SK-N-SH treated with all-trans-retinoic acid at 6 μM for 48 hours (cell line): ENCODE measurements at regions not wholly inside any gene's neighbourhood (a gene's known extent, or its start where the extent isn't known, plus 50 kb on each side); places are given as distances from the start of the nearest gene placed in this dataset.

Experiments
- ATAC-seq: fragments of 200-7000 bp; cut with Tn5 transposase; 3 replicates; pipeline ENCODE4 v1.9.1; 2020; ENCODE audit warnings: mild to moderate bottlenecking, moderate library complexity
- ARNTL ChIP-seq: fragments of 450-650 bp; formaldehyde crosslinking; IDR thresholded peaks from 2 replicates; pipeline ENCODE4 v1.5.0; 2020; ENCODE audit warnings: low read depth, mild to moderate bottlenecking, moderate library complexity, borderline replicate concordance
- BACH2 ChIP-seq: fragments of 250-450 bp; sonication (Bioruptor Pico); IDR thresholded peaks from 2 replicates; pipeline ENCODE4 v1.9.0; 2021; ENCODE audit warnings: mild to moderate bottlenecking, borderline replicate concordance
- CREB5 ChIP-seq: fragments of 250-450 bp; sonication (Bioruptor Pico); IDR thresholded peaks from 2 replicates; pipeline ENCODE4 v1.5.1; 2020; ENCODE audit warnings: low read depth, mild to moderate bottlenecking, moderate library complexity
- CSRNP3 ChIP-seq: fragments of 250-450 bp; sonication (Bioruptor Pico); IDR thresholded peaks from 2 replicates; pipeline ENCODE4 v1.5.1; 2021; ENCODE audit warnings: mild to moderate bottlenecking, moderate library complexity
- ESRRG ChIP-seq: fragments of 250-450 bp; sonication (Bioruptor Pico); IDR thresholded peaks from 2 replicates; pipeline ENCODE4 v1.6.1; 2021; ENCODE audit warnings: mild to moderate bottlenecking
- ISL1 ChIP-seq: fragments of 250-450 bp; sonication (Bioruptor Pico); IDR thresholded peaks from 2 replicates; pipeline ENCODE4 v2.1.2; 2022; ENCODE audit warnings: mild to moderate bottlenecking, moderate library complexity
- POU6F1 ChIP-seq: fragments of 250-450 bp; sonication (Bioruptor Pico); IDR thresholded peaks from 2 replicates; pipeline ENCODE4 v1.8.0; 2021; ENCODE audit warnings: low read depth, mild to moderate bottlenecking, moderate library complexity, borderline replicate concordance
- PPARA ChIP-seq: fragments of 250-450 bp; sonication (Bioruptor Pico); IDR thresholded peaks from 2 replicates; pipeline ENCODE4 v1.5.0; 2020; ENCODE audit warnings: mild to moderate bottlenecking, borderline replicate concordance
- RARB ChIP-seq: fragments of 250-450 bp; sonication (Bioruptor Pico); IDR thresholded peaks from 2 replicates; pipeline ENCODE4 v1.8.0; 2021; ENCODE audit warnings: mild to moderate bottlenecking, moderate library complexity
- SNAI2 ChIP-seq: fragments of 250-450 bp; sonication (Bioruptor Pico); IDR thresholded peaks from 2 replicates; pipeline ENCODE4 v1.5.0; 2020; ENCODE audit warnings: mild to moderate bottlenecking, moderate library complexity
- TCF4 ChIP-seq: fragments of 250-450 bp; sonication (Bioruptor Pico); IDR thresholded peaks from 2 replicates; pipeline ENCODE4 v1.8.0; 2021; ENCODE audit warnings: mild to moderate bottlenecking, moderate library complexity, borderline replicate concordance
- TOX ChIP-seq: fragments of 250-450 bp; sonication (Bioruptor Pico); IDR thresholded peaks from 2 replicates; pipeline ENCODE4 v1.8.0; 2021; ENCODE audit warnings: mild to moderate bottlenecking, moderate library complexity, borderline replicate concordance
- ZC3H10 ChIP-seq: fragments of 250-450 bp; sonication (Bioruptor Pico); IDR thresholded peaks from 2 replicates; pipeline ENCODE4 v1.5.1; 2021; ENCODE audit warnings: mild to moderate bottlenecking, moderate library complexity
- ZFP3 ChIP-seq: fragments of 250-450 bp; sonication (Bioruptor Pico); IDR thresholded peaks from 2 replicates; pipeline ENCODE4 v1.5.0; 2020; ENCODE audit warnings: mild to moderate bottlenecking, moderate library complexity
- ZFP30 ChIP-seq: fragments of 450-650 bp; formaldehyde crosslinking; IDR thresholded peaks from 2 replicates; pipeline ENCODE4 v1.5.0; 2022; ENCODE audit warnings: mild to moderate bottlenecking, moderate library complexity
- ZNF8 ChIP-seq: fragments of 450-650 bp; formaldehyde crosslinking; IDR thresholded peaks from 2 replicates; pipeline ENCODE4 v1.5.0; 2020; ENCODE audit warnings: mild to moderate bottlenecking, moderate library complexity
- TF ChIP-seq, protein P1 (sequence below): fragments of 250-450 bp; sonication (Bioruptor Pico); IDR thresholded peaks from 2 replicates; pipeline ENCODE4 v1.5.0; 2020; ENCODE audit warnings: mild to moderate bottlenecking, moderate library complexity
- TF ChIP-seq, protein P2 (sequence below): fragments of 250-450 bp; sonication (Bioruptor Pico); IDR thresholded peaks from 2 replicates; pipeline ENCODE4 v1.8.0; 2020; ENCODE audit warnings: mild to moderate bottlenecking, moderate library complexity, borderline replicate concordance

DNA sequence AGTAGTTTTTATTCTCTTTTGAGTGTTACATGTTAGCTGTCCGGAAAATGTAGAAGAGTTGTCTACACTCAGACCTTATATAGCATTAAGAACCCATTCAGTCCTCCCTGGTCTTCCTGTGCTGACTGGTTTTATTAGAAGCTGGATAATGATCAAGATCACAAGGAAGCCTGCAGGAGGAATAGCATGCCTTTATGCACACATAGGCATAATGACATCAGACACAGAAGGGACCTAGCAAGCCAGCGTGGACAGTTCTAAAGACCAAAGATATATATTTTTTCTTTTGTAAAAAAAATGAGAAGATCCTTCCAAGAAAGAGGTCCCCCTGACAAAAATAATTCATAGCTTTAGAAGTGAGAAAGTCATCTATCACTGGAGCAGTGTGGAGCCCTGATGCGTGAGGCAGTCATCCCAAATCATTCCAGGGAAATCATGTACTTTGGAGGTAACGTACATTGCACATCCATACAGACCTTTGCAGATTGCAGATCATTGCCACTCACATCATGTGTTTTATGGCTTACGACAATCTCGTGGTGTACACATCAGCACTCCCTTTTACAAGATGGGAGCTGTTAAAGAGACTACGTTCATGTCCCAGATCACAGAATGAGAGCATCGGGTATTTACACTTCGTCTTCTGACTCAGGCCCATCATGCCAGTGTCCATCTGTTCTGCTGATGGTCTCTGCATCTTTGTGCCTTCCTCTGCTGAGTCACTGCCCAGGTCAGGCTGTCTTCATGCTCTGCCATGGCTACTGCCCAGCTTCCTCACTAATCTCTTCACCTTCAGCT is 334.0 kb downstream of the SOCS6 start:
- no peak for TF ChIP-seq CREB5 (CRISPR knock-in tag)
- TF ChIP-seq, protein P1, sequence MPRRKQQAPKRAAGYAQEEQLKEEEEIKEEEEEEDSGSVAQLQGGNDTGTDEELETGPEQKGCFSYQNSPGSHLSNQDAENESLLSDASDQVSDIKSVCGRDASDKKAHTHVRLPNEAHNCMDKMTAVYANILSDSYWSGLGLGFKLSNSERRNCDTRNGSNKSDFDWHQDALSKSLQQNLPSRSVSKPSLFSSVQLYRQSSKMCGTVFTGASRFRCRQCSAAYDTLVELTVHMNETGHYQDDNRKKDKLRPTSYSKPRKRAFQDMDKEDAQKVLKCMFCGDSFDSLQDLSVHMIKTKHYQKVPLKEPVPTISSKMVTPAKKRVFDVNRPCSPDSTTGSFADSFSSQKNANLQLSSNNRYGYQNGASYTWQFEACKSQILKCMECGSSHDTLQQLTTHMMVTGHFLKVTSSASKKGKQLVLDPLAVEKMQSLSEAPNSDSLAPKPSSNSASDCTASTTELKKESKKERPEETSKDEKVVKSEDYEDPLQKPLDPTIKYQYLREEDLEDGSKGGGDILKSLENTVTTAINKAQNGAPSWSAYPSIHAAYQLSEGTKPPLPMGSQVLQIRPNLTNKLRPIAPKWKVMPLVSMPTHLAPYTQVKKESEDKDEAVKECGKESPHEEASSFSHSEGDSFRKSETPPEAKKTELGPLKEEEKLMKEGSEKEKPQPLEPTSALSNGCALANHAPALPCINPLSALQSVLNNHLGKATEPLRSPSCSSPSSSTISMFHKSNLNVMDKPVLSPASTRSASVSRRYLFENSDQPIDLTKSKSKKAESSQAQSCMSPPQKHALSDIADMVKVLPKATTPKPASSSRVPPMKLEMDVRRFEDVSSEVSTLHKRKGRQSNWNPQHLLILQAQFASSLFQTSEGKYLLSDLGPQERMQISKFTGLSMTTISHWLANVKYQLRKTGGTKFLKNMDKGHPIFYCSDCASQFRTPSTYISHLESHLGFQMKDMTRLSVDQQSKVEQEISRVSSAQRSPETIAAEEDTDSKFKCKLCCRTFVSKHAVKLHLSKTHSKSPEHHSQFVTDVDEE (CRISPR knock-in tag) = no peak
- no peak for TF ChIP-seq ZFP3 (CRISPR knock-in tag)
- TF ChIP-seq PPARA (CRISPR knock-in tag) = no peak
- TF ChIP-seq ISL1 (CRISPR knock-in tag) = no peak
- TF ChIP-seq, protein P2, sequence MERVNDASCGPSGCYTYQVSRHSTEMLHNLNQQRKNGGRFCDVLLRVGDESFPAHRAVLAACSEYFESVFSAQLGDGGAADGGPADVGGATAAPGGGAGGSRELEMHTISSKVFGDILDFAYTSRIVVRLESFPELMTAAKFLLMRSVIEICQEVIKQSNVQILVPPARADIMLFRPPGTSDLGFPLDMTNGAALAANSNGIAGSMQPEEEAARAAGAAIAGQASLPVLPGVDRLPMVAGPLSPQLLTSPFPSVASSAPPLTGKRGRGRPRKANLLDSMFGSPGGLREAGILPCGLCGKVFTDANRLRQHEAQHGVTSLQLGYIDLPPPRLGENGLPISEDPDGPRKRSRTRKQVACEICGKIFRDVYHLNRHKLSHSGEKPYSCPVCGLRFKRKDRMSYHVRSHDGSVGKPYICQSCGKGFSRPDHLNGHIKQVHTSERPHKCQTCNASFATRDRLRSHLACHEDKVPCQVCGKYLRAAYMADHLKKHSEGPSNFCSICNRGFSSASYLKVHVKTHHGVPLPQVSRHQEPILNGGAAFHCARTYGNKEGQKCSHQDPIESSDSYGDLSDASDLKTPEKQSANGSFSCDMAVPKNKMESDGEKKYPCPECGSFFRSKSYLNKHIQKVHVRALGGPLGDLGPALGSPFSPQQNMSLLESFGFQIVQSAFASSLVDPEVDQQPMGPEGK = no peak
- no peak for TF ChIP-seq TOX (CRISPR knock-in tag)
- TF ChIP-seq ZFP30 = no peak
- no peak for TF ChIP-seq SNAI2
- no peak for TF ChIP-seq POU6F1 (CRISPR knock-in tag)
- no peak for ATAC-seq

DNA sequence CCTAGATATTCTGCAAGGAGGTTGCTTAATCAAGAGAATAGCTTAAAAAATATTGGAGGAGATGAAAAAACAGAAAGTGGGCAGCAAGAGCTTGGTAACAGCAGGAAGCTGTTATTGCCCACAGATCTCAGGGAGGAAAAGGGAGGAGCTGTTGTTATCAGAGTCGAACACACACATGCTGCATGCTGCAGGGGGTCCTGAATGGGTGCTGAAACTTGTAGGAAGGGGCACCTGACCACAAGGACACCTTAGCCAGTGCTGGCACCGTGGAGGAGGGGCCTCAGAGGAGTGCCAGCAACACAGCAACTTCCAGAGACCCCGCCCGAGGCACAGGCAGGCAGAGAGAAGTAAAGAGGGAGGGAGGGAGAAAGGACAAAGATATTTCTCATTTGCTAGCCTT is 332.9 kb downstream of the SOCS6 start:
- TF ChIP-seq, protein P1 (CRISPR knock-in tag) = no peak
- TF ChIP-seq ZC3H10 (CRISPR knock-in tag) (no peak), CSRNP3 (CRISPR knock-in tag) (no peak), ARNTL (no peak), CREB5 (CRISPR knock-in tag) (no peak), ISL1 (CRISPR knock-in tag) (no peak), TOX (CRISPR knock-in tag) (no peak), BACH2 (no peak), ZNF8 (CRISPR knock-in tag) (no peak), ESRRG (CRISPR knock-in tag) (no peak), ZFP3 (CRISPR knock-in tag) (no peak), RARB (no peak), POU6F1 (CRISPR knock-in tag) (no peak), TCF4 (CRISPR knock-in tag) (no peak)
- ATAC-seq = no peak
